Naive B cell (primary cell): ENCODE measurements at regions not wholly inside any gene's neighbourhood (a gene's known extent, or its start where the extent isn't known, plus 50 kb on each side); places are given as distances from the start of the nearest gene placed in this dataset.

Source experiments
- ATAC-seq, 2 donors: fragments of 150-1000 bp; cut with Tn5 transposase; 2 replicates each; pipeline ENCODE4 v1.10.0; 2021; ENCODE audit warnings: low read depth in 2 of 2, mild to moderate bottlenecking in 2 of 2, moderate library complexity in 2 of 2
- DNase-seq: peaks from one replicate; pipeline ENCODE4 v3.0.0; 2022
- H3K27ac Mint-ChIP-seq, 6 donors: one replicate each; pipeline ENCODE4 v1.8.0; 2020 to 2022; ENCODE audit warnings: mild to moderate bottlenecking in 6 of 6, mixed read lengths in 6 of 6, moderate library complexity in 5 of 6, inconsistent platforms in 2 of 6
- H3K27me3 Mint-ChIP-seq, 3 donors: one replicate each; pipeline ENCODE4 v1.8.0; 2021 to 2022; ENCODE audit warnings: mixed read lengths in 3 of 3, mild to moderate bottlenecking in 1 of 3
- H3K36me3 Mint-ChIP-seq, 2 donors: one replicate each; pipeline ENCODE4 v1.8.0; 2020 to 2022; ENCODE audit warnings: mixed read lengths in 2 of 2, inconsistent platforms in 1 of 2, mild to moderate bottlenecking in 1 of 2
- H3K4me1 Mint-ChIP-seq, 3 donors: one replicate each; pipeline ENCODE4 v1.8.0; 2020 to 2022; ENCODE audit warnings: mixed read lengths in 3 of 3, inconsistent platforms in 1 of 3, mild to moderate bottlenecking in 1 of 3, moderate library complexity in 1 of 3
- H3K4me3 Mint-ChIP-seq, 8 donors: one replicate each; pipeline ENCODE4 v1.8.0; 2020 to 2022; ENCODE audit warnings: mild to moderate bottlenecking in 8 of 8, mixed read lengths in 8 of 8, moderate library complexity in 8 of 8, inconsistent platforms in 2 of 8
- H3K9me3 Mint-ChIP-seq, 7 donors: one replicate each; pipeline ENCODE4 v1.8.0; 2020 to 2022; ENCODE audit warnings: mixed read lengths in 7 of 7, mild to moderate bottlenecking in 5 of 7, inconsistent platforms in 2 of 7, moderate library complexity in 1 of 7

- no peak overlapping the region for H3K27ac Mint-ChIP-seq
- peaks cover 0 to 4% (median 0%) of the 10 kb centered on the region in 7 donors for H3K9me3 Mint-ChIP-seq
Measured at GRCh38 chr20:11843289-11843688, 74.4 kb upstream of the BTBD3 start.

GRCh38 chr20:11844691-11845090, 73.0 kb upstream of the BTBD3 start:
- H3K9me3 Mint-ChIP-seq, result peaks cover 0 to 4% (median 0%) of the 10 kb centered on the region in 7 donors
- no peak overlapping the region for H3K4me3 Mint-ChIP-seq
- no peak overlapping the region for H3K27ac Mint-ChIP-seq
- DNase-seq (no peak), ATAC-seq (no peak)
- no peaks in the 10 kb centered on the region for H3K36me3 Mint-ChIP-seq
- H3K27me3 Mint-ChIP-seq, result peaks cover 0 to 10% (median 0%) of the 10 kb centered on the region in 3 donors
- no peaks in the 10 kb centered on the region for H3K4me1 Mint-ChIP-seq

More at GRCh38 chr20:11843289-11843688, 74.4 kb upstream of the BTBD3 start:
- Mint-ChIP-seq H3K36me3 (no peaks in the 10 kb centered on the region), H3K27me3 (peaks cover 0 to 10% (median 0%) of the 10 kb centered on the region in 3 donors), H3K4me3 (no peak overlapping the region), H3K4me1 (no peaks in the 10 kb centered on the region)
- ATAC-seq (no peak), DNase-seq (no peak)

- Mint-ChIP-seq H3K4me3 (no peak overlapping the region), H3K9me3 (peaks cover 0 to 4% (median 0%) of the 10 kb centered on the region in 7 donors), H3K4me1 (no peaks in the 10 kb centered on the region), H3K27ac (no peak overlapping the region), H3K36me3 (no peaks in the 10 kb centered on the region), H3K27me3 (peaks cover 0 to 6% (median 0%) of the 10 kb centered on the region in 3 donors)
- no peak for DNase-seq
- no peak for ATAC-seq
Measured at GRCh38 chr20:11845340-11845739, 72.4 kb upstream of the BTBD3 start.

- no peaks in the 10 kb centered on the region for H3K4me1 Mint-ChIP-seq
- ATAC-seq (no peak), DNase-seq (no peak)
- no peak overlapping the region for H3K4me3 Mint-ChIP-seq
- peaks cover 0 to 6% (median 0%) of the 10 kb centered on the region in 3 donors for H3K27me3 Mint-ChIP-seq
- no peaks in the 10 kb centered on the region for H3K36me3 Mint-ChIP-seq
- H3K27ac Mint-ChIP-seq, result no peak overlapping the region
- H3K9me3 Mint-ChIP-seq, result peaks cover 0 to 2% (median 0%) of the 10 kb centered on the region in 7 donors
Measured at GRCh38 chr20:11846131-11846530, 71.6 kb upstream of the BTBD3 start.

- Mint-ChIP-seq H3K36me3 (no peaks in the 10 kb centered on the region), H3K27ac (no peak overlapping the region), H3K4me3 (no peak overlapping the region), H3K4me1 (no peaks in the 10 kb centered on the region), H3K9me3 (peaks cover 0 to 3% (median 0%) of the 10 kb centered on the region in 7 donors), H3K27me3 (peaks cover 0 to 11% (median 0%) of the 10 kb centered on the region in 3 donors)
- ATAC-seq (no peak), DNase-seq (no peak)
Measured at GRCh38 chr20:11847827-11848226, 69.9 kb upstream of the BTBD3 start.

- H3K27ac Mint-ChIP-seq, result no peak overlapping the region
- no peak for DNase-seq
- ATAC-seq, result no peak
- H3K9me3 Mint-ChIP-seq, result peaks cover 0 to 4% (median 0%) of the 10 kb centered on the region in 7 donors
- no peak overlapping the region for H3K4me3 Mint-ChIP-seq
- no peaks in the 10 kb centered on the region for H3K4me1 Mint-ChIP-seq
- no peaks in the 10 kb centered on the region for H3K36me3 Mint-ChIP-seq
- H3K27me3 Mint-ChIP-seq, result peaks cover 0 to 5% (median 0%) of the 10 kb centered on the region in 3 donors
Measured at GRCh38 chr20:11849270-11849915, 68.3 kb upstream of the BTBD3 start.

GRCh38 chr20:11849976-11850670, 67.6 kb upstream of the BTBD3 start:
- no peak overlapping the region for H3K27ac Mint-ChIP-seq
- H3K27me3 Mint-ChIP-seq, result peaks cover 0 to 5% (median 0%) of the 10 kb centered on the region in 3 donors
- no peaks in the 10 kb centered on the region for H3K4me1 Mint-ChIP-seq
- no peak overlapping the region for H3K4me3 Mint-ChIP-seq
- DNase-seq (no peak), ATAC-seq (no peak)
- no peaks in the 10 kb centered on the region for H3K36me3 Mint-ChIP-seq
- H3K9me3 Mint-ChIP-seq, result peaks cover 0 to 4% (median under 1%) of the 10 kb centered on the region in 7 donors

- no peaks in the 10 kb centered on the region for H3K36me3 Mint-ChIP-seq
Measured at GRCh38 chr20:11850901-11851300, 66.8 kb upstream of the BTBD3 start.

GRCh38 chr20:11851646-11852045, 66.0 kb upstream of the BTBD3 start:
- peaks cover 0 to 9% (median 3%) of the 10 kb centered on the region in 7 donors for H3K9me3 Mint-ChIP-seq
- ATAC-seq, result no peak
- H3K27ac Mint-ChIP-seq, result no peak overlapping the region

More at GRCh38 chr20:11850901-11851300, 66.8 kb upstream of the BTBD3 start:
- Mint-ChIP-seq H3K9me3 (peaks cover 0 to 9% (median 3%) of the 10 kb centered on the region in 7 donors), H3K27me3 (peaks cover 0 to 5% (median 0%) of the 10 kb centered on the region in 3 donors), H3K4me3 (no peak overlapping the region), H3K4me1 (no peaks in the 10 kb centered on the region), H3K27ac (no peak overlapping the region)
- DNase-seq, result no peak
- no peak for ATAC-seq

GRCh38 chr20:11852189-11852588, 65.5 kb upstream of the BTBD3 start:
- Mint-ChIP-seq H3K36me3 (no peaks in the 10 kb centered on the region), H3K27ac (no peak overlapping the region), H3K27me3 (peaks cover 0 to 5% (median 0%) of the 10 kb centered on the region in 3 donors), H3K9me3 (peaks cover 0 to 9% (median 3%) of the 10 kb centered on the region in 7 donors), H3K4me3 (no peak overlapping the region), H3K4me1 (no peaks in the 10 kb centered on the region)
- ATAC-seq, result no peak
- DNase-seq, result no peak

More at GRCh38 chr20:11851646-11852045, 66.0 kb upstream of the BTBD3 start:
- Mint-ChIP-seq H3K36me3 (no peaks in the 10 kb centered on the region), H3K27me3 (peaks cover 0 to 5% (median 0%) of the 10 kb centered on the region in 3 donors), H3K4me3 (no peak overlapping the region), H3K4me1 (no peaks in the 10 kb centered on the region)
- no peak for DNase-seq

GRCh38 chr20:11852811-11853210, 64.9 kb upstream of the BTBD3 start:
- Mint-ChIP-seq H3K4me3 (no peak overlapping the region), H3K9me3 (peaks cover 0 to 9% (median 3%) of the 10 kb centered on the region in 7 donors), H3K27ac (no peak overlapping the region), H3K4me1 (no peaks in the 10 kb centered on the region), H3K27me3 (peaks cover 0 to 5% (median 0%) of the 10 kb centered on the region in 3 donors), H3K36me3 (no peaks in the 10 kb centered on the region)
- no peak for ATAC-seq
- DNase-seq, result no peak

GRCh38 chr20:11853359-11853758, 64.3 kb upstream of the BTBD3 start:
- ATAC-seq, result no peak
- Mint-ChIP-seq H3K27me3 (peaks cover 0 to 5% (median 0%) of the 10 kb centered on the region in 3 donors), H3K36me3 (no peaks in the 10 kb centered on the region), H3K9me3 (peaks cover 0 to 9% (median 3%) of the 10 kb centered on the region in 7 donors), H3K4me3 (no peak overlapping the region), H3K4me1 (no peaks in the 10 kb centered on the region), H3K27ac (no peak overlapping the region)
- no peak for DNase-seq

GRCh38 chr20:11861479-11861878, 56.2 kb upstream of the BTBD3 start:
- DNase-seq, result no peak
- Mint-ChIP-seq H3K9me3 (peaks cover 0 to 5% (median 0%) of the 10 kb centered on the region in 7 donors), H3K4me3 (no peak overlapping the region), H3K4me1 (no peaks in the 10 kb centered on the region), H3K27me3 (peaks cover 0 to 24% (median 13%) of the 10 kb centered on the region in 3 donors), H3K27ac (no peak overlapping the region), H3K36me3 (no peaks in the 10 kb centered on the region)
- no peak for ATAC-seq
